ENCODE measurements at regions not wholly inside any gene's neighbourhood (a gene's known extent, or its start where the extent isn't known, plus 50 kb on each side); places are given as distances from the start of the nearest gene placed in this dataset.

- TF ChIP-seq EZH2 (IDR thresholded peaks at IDR 0.05; ENCODE audit: borderline replicate concordance, insufficient read depth, low read depth, low read length, poor library complexity, severe bottlenecking) (no peak), CTCF (IDR thresholded peaks at IDR 0.05) (no peak)
These were observed 447.2 kb downstream of the SNAPC1 start for GRCh38 chr14:62209287-62209899.
